H9 (cell line): ENCODE measurements at regions not wholly inside any gene's neighbourhood (a gene's known extent, or its start where the extent isn't known, plus 50 kb on each side); places are given as distances from the start of the nearest gene placed in this dataset.

Experiments
- DNase-seq: peaks from one replicate; pipeline ENCODE4 v3.0.0-alpha.2; 2017
- H2AFZ ChIP-seq: one replicate; pipeline ENCODE4 v1.6.1; 2013; ENCODE audit warnings: mild to moderate bottlenecking, low read length, control low read depth, moderate library complexity
- H2AK5ac ChIP-seq: 2 replicates; pipeline ENCODE4 v1.6.1; 2013; ENCODE audit warnings: low read length, control low read depth, mixed read lengths; ENCODE audit not compliant: insufficient read length
- H2BK120ac ChIP-seq: one replicate; pipeline ENCODE4 v1.6.1; 2013; ENCODE audit warnings: low read depth, mild to moderate bottlenecking, low read length, control low read depth, inconsistent platforms; ENCODE audit not compliant: poor library complexity, severe bottlenecking
- H2BK12ac ChIP-seq: 2 replicates; pipeline ENCODE4 v1.6.1; 2013; ENCODE audit warnings: low read length, control low read depth, mixed read lengths, low read depth; ENCODE audit not compliant: insufficient read length
- H2BK15ac ChIP-seq: 2 replicates; pipeline ENCODE4 v1.6.1; 2013; ENCODE audit warnings: low read depth, low read length, control low read depth
- H2BK20ac ChIP-seq: one replicate; pipeline ENCODE4 v1.6.1; 2013; ENCODE audit warnings: low read depth, mild to moderate bottlenecking, low read length, control low read depth, inconsistent platforms; ENCODE audit not compliant: poor library complexity, severe bottlenecking
- H2BK5ac ChIP-seq: 2 replicates; pipeline ENCODE4 v1.6.1; 2013; ENCODE audit warnings: low read length, control low read depth, mixed read lengths; ENCODE audit not compliant: insufficient read length
- H3K14ac ChIP-seq: 2 replicates; pipeline ENCODE4 v1.6.1; 2013; ENCODE audit warnings: low read length, control low read depth; ENCODE audit not compliant: insufficient read depth
- H3K18ac ChIP-seq: 2 replicates; pipeline ENCODE4 v1.6.1; 2013; ENCODE audit warnings: low read depth, mild to moderate bottlenecking, mixed read lengths, low read length, control low read depth; ENCODE audit not compliant: insufficient read length
- H3K23ac ChIP-seq: 2 replicates; pipeline ENCODE4 v1.6.1; 2013; ENCODE audit warnings: low read length, control low read depth, mixed read lengths, low read depth; ENCODE audit not compliant: insufficient read length
- H3K23me2 ChIP-seq: 2 replicates; pipeline ENCODE4 v1.6.1; 2013; ENCODE audit warnings: low read depth, mild to moderate bottlenecking, mixed read lengths, low read length, control low read depth; ENCODE audit not compliant: insufficient read length, poor library complexity, severe bottlenecking
- H3K27ac ChIP-seq: 2 replicates; pipeline ENCODE4 v1.5.1; 2013; ENCODE audit warnings: low read length, control low read depth, mixed read lengths, low read depth; ENCODE audit not compliant: insufficient read length
- H3K27me3 ChIP-seq: 2 replicates; pipeline ENCODE4 v1.6.1; 2013; ENCODE audit warnings: low read length, control low read depth, inconsistent platforms; ENCODE audit not compliant: insufficient read depth
- H3K4ac ChIP-seq: 2 replicates; pipeline ENCODE4 v1.6.1; 2013; ENCODE audit warnings: low read depth, mild to moderate bottlenecking, control low read depth, inconsistent platforms, low read length, moderate library complexity
- H3K4me1 ChIP-seq: 2 replicates; pipeline ENCODE4 v1.6.1; 2013; ENCODE audit warnings: low read length, control low read depth, inconsistent platforms; ENCODE audit not compliant: insufficient read depth
- H3K4me2 ChIP-seq: 2 replicates; pipeline ENCODE4 v1.6.1; 2013; ENCODE audit warnings: low read length, control low read depth, mixed read lengths; ENCODE audit not compliant: insufficient read length, insufficient read depth
- H3K56ac ChIP-seq: 2 replicates; pipeline ENCODE4 v1.6.1; 2013; ENCODE audit warnings: low read depth, mild to moderate bottlenecking, mixed read lengths, low read length, control low read depth; ENCODE audit not compliant: insufficient read length
- H3K79me1 ChIP-seq: 2 replicates; pipeline ENCODE4 v1.6.1; 2013; ENCODE audit warnings: low read depth, mild to moderate bottlenecking, moderate library complexity, low read length, control low read depth, inconsistent platforms; ENCODE audit not compliant: insufficient read depth, poor library complexity, severe bottlenecking
- H3K79me2 ChIP-seq: 2 replicates; pipeline ENCODE4 v1.6.1; 2013; ENCODE audit warnings: low read length, control low read depth, inconsistent platforms; ENCODE audit not compliant: insufficient read depth
- H3K9ac ChIP-seq: 2 replicates; pipeline ENCODE4 v1.6.1; 2013; ENCODE audit warnings: low read length, control low read depth, mixed read lengths; ENCODE audit not compliant: insufficient read length; ENCODE audit errors: extremely low read depth
- H3K9me3 ChIP-seq: one replicate; pipeline ENCODE4 v1.6.1; 2013; ENCODE audit warnings: low read depth, low read length, inconsistent platforms; ENCODE audit not compliant: control insufficient read depth
- H3T11ph ChIP-seq: one replicate; pipeline ENCODE4 v1.6.1; 2013; ENCODE audit warnings: mild to moderate bottlenecking, low read length, control low read depth, inconsistent platforms
- H4K20me1 ChIP-seq: one replicate; pipeline ENCODE4 v1.6.1; 2013; ENCODE audit not compliant: control insufficient read depth, insufficient read length, insufficient read depth
- H4K5ac ChIP-seq: 2 replicates; pipeline ENCODE4 v1.6.1; 2013; ENCODE audit warnings: low read depth, mild to moderate bottlenecking, mixed read lengths, low read length, control low read depth; ENCODE audit not compliant: insufficient read length
- H4K8ac ChIP-seq: replicated peaks from 2 replicates; pipeline ENCODE4 v1.6.1; 2013; ENCODE audit warnings: low read length, control low read depth, mixed read lengths, low read depth; ENCODE audit not compliant: insufficient read length
- H4K91ac ChIP-seq: 2 replicates; pipeline ENCODE4 v1.6.1; 2013; ENCODE audit warnings: low read depth, mild to moderate bottlenecking, moderate library complexity, mixed read lengths, low read length, control low read depth; ENCODE audit not compliant: insufficient read length
- H3K27ac Mint-ChIP-seq, 3 experiments: 2 replicates in 2 of 3; 3 replicates in 1 of 3; pipeline ENCODE4 v1.8.0; 2020 to 2021; ENCODE audit warnings: mixed read lengths in 3 of 3, mild to moderate bottlenecking in 1 of 3, moderate library complexity in 1 of 3
- H3K27me3 Mint-ChIP-seq: 2 replicates; pipeline ENCODE4 v1.8.0; 2021; ENCODE audit warnings: low read depth, mild to moderate bottlenecking, moderate library complexity, mixed read lengths
- H3K36me3 Mint-ChIP-seq, 3 experiments: 2 replicates in 2 of 3; 3 replicates in 1 of 3; pipeline ENCODE4 v1.8.0; 2020 to 2021; ENCODE audit warnings: low read depth in 3 of 3, mixed read lengths in 3 of 3; ENCODE audit not compliant: insufficient read depth in 1 of 3
- H3K4me1 Mint-ChIP-seq, 2 experiments: 2 replicates each; pipeline ENCODE4 v1.8.0; 2020; ENCODE audit warnings: mixed read lengths in 2 of 2
- H3K4me3 Mint-ChIP-seq, 2 experiments: 2 replicates in 1 of 2; 3 replicates in 1 of 2; pipeline ENCODE4 v1.8.0; 2020 to 2021; ENCODE audit warnings: mild to moderate bottlenecking in 2 of 2, mixed read lengths in 2 of 2, moderate library complexity in 1 of 2
- H3K9me3 Mint-ChIP-seq, 2 experiments: 2 replicates in 1 of 2; 3 replicates in 1 of 2; pipeline ENCODE4 v1.8.0; 2020; ENCODE audit warnings: mild to moderate bottlenecking in 2 of 2, mixed read lengths in 2 of 2, moderate library complexity in 1 of 2
- CTCF ChIP-seq: fragments of 200-600 bp; sonication (generic); conservative IDR thresholded peaks from 3 replicates; pipeline ENCODE4 v1.8.0; 2021; ENCODE audit warnings: antibody characterized with exemption, mild to moderate bottlenecking
- WGBS: extraction: QIAGEN DNeasy Blood & Tissue Kit; methylation state at CpG from one replicate; pipeline ENCODE4 v1.1.7; 2013; ENCODE audit warnings: missing lambda C conversion rate, low lambda C conversion rate, mixed read lengths; ENCODE audit not compliant: insufficient read length; ENCODE audit errors: extremely low coverage; 5-methylcytosine and 5-hydroxymethylcytosine counted together

DNA sequence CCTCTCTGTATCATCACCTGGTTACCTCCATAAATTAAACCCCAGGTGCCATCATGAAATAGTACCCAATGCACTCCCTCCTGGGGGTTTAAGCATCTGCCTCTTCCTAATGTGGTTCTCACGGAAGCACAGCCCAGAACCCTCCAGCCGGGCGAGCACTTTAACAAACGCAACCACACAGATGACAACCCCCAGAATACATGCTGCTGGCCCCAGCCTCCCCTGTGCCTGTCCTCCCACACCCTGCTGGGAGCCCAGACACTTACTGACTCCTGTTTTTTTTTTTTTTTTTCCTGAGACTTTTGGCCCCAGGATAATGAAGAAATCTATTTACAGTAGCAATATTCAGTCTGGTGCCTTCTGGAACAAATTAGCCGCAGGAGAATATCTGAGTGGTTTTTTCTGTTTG lies 50.0 kb upstream of the COL5A1 start:
- Histone ChIP-seq H3K4me1 (no peaks in the 10 kb centered on the region), H2BK120ac (no peak overlapping the region), H4K5ac (no peak overlapping the region), H3K23ac (no peak overlapping the region), H2BK5ac (no peak overlapping the region), H2BK20ac (no peak overlapping the region), H4K91ac (no peak overlapping the region), H2BK15ac (no peak overlapping the region), H3K27ac (no peak overlapping the region), H3K4me2 (no peak overlapping the region), H2AFZ (no peak overlapping the region), H3K23me2 (no peaks in the 10 kb centered on the region), H3K79me2 (no peaks in the 10 kb centered on the region), H3K79me1 (no peaks in the 10 kb centered on the region), H3K56ac (no peak overlapping the region), H3K14ac (no peak overlapping the region), H2AK5ac (no peak overlapping the region), H3K18ac (no peak overlapping the region), H4K20me1 (no peaks in the 10 kb centered on the region), H3K9ac (no peak overlapping the region), H3K27me3 (no peaks in the 10 kb centered on the region), H3K4ac (no peak overlapping the region), H2BK12ac (no peak overlapping the region), H3T11ph (no peak overlapping the region), H3K9me3 (no peaks in the 10 kb centered on the region), H4K8ac (no peak overlapping the region)
- Mint-ChIP-seq H3K9me3 (peaks cover 0 to 2% of the 10 kb centered on the region in 2 experiments; a peak in 2 of 5 replicates), H3K4me1 (peaks cover 5 to 14% of the 10 kb centered on the region in 2 experiments), H3K27ac (no peak overlapping the region), H3K36me3 (no peaks in the 10 kb centered on the region; a peak in 1 of 7 replicates), H3K27me3 (peaks cover 2% of the 10 kb centered on the region; the same call in 1 of the 2 replicates), H3K4me3 (no peak overlapping the region; a peak in 1 of 5 replicates)
- no peak for DNase-seq
- no peak for TF ChIP-seq CTCF
- WGBS: no CpG with 5 or more reads among the region's 5 CpGs
